HG02763 (cell line): ENCODE measurements at regions not wholly inside any gene's neighbourhood (a gene's known extent, or its start where the extent isn't known, plus 50 kb on each side); places are given as distances from the start of the nearest gene placed in this dataset.

Experiments used
- ATAC-seq: cut with Tn5 transposase; IDR thresholded peaks from one replicate; pipeline ENCODE4 v1.9.1; 2021; ENCODE audit warnings: mild to moderate bottlenecking, moderate library complexity; ENCODE audit not compliant: unreplicated experiment

DNA sequence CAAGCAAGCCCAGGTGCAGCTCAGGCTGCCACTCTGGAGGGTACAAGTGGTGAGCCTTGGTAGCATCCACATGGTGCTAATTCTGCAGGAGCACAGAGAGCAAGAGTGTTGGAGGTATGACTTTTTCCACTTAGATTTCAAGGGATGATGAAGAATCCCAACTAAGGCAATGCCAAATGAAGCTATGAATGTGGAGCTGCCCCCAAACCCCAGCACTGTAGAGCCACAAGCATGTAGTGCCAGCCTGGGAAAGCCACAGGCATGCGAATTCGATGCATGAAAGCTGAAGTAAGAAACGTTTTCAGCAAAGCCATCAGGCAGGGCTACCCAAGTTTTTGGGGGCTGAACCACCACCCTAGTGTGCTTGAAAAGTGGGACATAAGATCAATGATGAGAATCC is 251.1 kb downstream of the HAO1 start:
- ATAC-seq, result no peak

GRCh38 chr20:7691647-7692269 is 248.5 kb downstream of the HAO1 start:
- ATAC-seq, result no peak

GRCh38 chr20:7692478-7692877 is 247.8 kb downstream of the HAO1 start:
- ATAC-seq, result no peak

- no peak for ATAC-seq
These were observed 246.5 kb downstream of the HAO1 start for GRCh38 chr20:7693761-7694160.

DNA sequence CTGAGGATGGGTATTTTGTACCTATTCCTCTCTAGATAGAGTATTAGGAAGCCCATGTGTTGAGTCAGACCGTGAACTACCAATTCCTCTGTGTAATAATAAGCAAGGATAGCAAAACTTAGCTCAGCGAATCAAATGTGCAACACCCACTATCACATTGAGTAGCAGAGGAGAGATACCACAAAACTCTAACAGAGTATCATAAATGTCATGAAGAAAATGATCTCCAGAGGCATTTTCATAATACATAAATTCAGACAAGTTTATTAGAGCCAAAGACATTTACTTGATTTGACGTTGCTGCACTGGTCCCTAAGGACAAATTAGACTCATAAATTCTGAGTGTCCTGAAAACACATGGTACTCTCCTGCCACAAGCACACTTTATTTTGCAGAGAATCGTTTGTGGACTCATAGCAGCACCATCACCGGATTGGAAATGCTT is 245.2 kb downstream of the HAO1 start:
- ATAC-seq, result no peak

GRCh38 chr20:7695635-7696034 is 244.6 kb downstream of the HAO1 start:
- ATAC-seq, result no peak

DNA sequence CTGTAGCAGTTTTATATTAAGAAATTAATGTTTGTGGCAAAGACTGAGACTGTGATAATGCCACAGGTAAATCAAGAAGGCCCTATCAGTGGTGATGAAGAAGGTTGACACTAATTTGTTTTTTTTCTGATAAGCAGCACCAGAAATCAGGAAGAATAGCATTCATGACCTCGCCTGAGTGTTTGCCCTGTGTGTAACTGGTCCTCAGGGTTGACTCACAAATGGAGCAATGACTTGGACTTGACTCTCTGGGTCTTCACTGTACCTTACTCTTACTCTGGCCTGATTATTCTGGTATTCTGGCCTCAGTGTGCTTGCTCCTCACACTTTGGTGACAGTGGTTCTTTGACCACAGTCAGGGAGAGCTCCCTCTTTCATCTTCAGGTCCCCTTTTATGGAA is 243.9 kb downstream of the HAO1 start:
- ATAC-seq, result no peak

GRCh38 chr20:7702141-7702540 is 238.1 kb downstream of the HAO1 start:
- ATAC-seq, result no peak

GRCh38 chr20:7703551-7703961 is 236.7 kb downstream of the HAO1 start:
- no peak for ATAC-seq

GRCh38 chr20:7703996-7704395 is 236.3 kb downstream of the HAO1 start:
- no peak for ATAC-seq

GRCh38 chr20:7708112-7708511 is 232.1 kb downstream of the HAO1 start:
- no peak for ATAC-seq

- no peak for ATAC-seq
These were observed 231.5 kb downstream of the HAO1 start for GRCh38 chr20:7708782-7709181.

DNA sequence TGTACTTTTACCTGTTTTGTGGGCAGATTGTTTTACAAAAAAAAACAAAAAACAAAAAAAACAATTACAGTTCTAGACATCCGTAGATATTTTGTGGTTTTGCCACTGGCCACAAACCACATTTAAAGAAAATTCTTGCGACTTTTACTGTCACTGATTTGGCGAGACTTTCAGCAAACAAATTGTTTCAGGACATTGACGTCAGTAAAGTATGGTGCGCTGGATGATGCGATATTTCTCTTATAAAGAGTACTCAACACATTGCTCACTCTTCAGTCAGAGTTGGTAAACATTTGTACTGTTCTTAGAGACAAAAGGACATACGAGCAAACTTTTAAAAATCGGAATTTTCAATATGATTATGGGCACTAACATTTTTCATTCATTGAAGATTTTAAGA is 229.8 kb downstream of the HAO1 start:
- no peak for ATAC-seq

DNA sequence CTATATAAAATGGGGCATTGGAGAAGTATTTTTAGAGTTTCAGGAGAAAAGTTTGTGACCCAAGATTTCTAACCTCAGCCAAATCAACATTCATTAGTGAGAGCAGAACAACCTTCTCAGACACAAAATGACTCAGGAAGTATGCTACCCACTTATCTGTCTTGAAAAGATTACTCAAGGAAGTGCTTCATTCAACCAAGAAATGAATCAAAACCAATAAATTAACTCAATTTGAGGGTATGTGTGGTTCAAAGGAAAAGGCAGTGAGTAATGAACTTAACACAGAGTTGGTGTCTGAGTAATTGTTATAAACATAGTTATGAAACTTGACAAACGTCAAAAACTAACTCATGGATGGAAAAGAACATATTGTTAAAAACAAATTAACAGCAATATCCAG is 227.6 kb downstream of the HAO1 start:
- ATAC-seq, result no peak

- no peak for ATAC-seq
These were observed 225.7 kb downstream of the HAO1 start for GRCh38 chr20:7714549-7714948.

DNA sequence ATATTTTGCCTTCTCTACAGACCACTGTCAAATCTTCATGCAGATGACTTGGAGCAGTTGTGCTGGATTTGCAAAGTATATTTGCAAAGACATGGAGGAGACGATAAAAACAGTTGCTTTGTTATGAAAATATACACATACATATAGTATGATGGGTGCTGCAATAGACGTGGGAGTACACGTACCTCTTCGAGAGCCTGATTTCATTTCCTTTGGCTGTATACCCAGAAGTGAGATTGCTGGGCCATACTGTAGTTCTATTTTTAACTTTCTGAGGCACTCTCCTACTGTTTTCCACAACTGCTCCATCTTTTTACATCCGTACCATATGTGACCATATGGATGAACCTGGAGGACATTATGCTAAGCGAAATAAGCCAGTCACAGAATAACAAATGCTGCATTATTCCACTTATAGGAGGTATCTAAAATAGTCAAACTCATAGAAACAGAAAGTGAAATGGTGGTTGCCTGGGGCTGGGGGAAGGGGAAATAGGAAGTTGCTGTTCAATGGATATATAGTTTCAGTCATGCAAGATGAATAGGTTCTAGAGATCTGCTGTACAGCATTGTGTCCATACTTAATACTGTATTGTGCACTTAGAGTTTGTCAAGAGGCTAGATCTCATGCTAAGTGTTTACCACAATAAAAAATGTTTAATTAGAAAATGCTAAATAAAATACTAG is 223.8 kb downstream of the HAO1 start:
- no peak for ATAC-seq

DNA sequence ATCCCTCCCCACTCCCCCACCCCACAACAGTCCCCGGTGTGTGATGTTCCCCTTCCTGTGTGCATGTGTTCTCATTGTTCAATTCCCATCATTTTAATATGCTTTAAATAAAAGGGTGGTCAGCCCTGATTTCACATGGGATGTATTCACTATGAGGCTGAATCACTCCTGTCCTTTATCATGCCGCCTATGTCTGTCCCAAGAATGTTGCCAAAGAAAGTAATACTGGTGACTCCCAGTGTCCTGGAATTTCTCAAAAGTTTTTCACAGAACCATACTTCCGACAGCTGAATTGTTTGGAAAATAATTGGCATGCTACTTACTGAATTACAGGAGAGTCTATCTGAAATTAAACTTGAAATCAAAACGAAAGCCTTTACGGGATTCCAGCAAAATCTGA is 217.7 kb downstream of the HAO1 start:
- ATAC-seq, result no peak

GRCh38 chr20:7723284-7723683 is 217.0 kb downstream of the HAO1 start:
- no peak for ATAC-seq

DNA sequence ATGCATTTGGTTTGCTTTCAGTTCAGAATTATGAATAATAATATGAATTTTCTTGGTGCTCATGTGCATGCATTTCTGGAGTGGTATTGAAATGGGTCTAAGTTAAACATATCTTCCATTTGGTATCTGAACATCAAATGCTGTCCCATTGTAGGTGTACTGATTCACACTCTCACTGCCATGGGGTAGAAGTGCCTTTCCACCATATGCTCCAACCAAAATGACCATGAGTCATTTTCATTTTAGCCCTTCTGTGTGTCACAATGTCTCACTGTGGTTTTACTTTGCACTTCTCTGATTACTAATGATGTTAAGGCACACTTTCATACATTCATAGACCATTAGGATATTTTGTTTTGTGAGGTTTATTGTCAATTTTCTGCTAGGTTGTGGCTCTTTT is 211.9 kb downstream of the HAO1 start:
- ATAC-seq, result no peak

DNA sequence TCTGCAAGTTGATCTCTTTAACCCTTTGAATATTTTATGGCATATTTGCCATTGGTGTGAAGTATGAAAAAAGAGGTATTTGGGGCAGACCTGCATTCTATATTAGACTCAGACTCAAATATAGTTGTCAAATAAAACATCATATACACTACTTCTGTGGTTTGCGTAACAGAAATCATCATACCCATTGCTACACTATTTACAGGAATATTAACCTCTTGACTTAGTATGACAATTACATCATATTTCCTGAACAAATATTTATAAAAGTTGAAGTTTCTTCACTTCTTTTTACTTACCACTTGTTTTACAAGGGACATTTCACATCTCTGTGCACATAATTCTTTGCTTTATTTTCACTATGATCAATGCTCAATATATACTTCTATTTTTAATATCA is 206.0 kb downstream of the HAO1 start:
- ATAC-seq, result no peak

GRCh38 chr20:7736336-7736735 is 203.9 kb downstream of the HAO1 start:
- no peak for ATAC-seq

GRCh38 chr20:7741866-7742265 is 198.4 kb downstream of the HAO1 start:
- ATAC-seq, result no peak

GRCh38 chr20:7742479-7742878 is 197.8 kb downstream of the HAO1 start:
- ATAC-seq, result no peak
